A549 (cell line): ENCODE measurements at regions not wholly inside any gene's neighbourhood (a gene's known extent, or its start where the extent isn't known, plus 50 kb on each side); places are given as distances from the start of the nearest gene placed in this dataset.

Source experiments
- ATAC-seq, 2 experiments: fragments of 200-7000 bp in 1 of 2; fragments of >200 bp in 1 of 2; cut with Nextera tagmentation in 1 of 2; cut with Tn5 transposase in 1 of 2; 3 replicates each; pipeline versions ENCODE4 v1.8.0 to v1.9.1; 2018 to 2020; ENCODE audit warnings: mild to moderate bottlenecking in 1 of 2, moderate library complexity in 1 of 2
- CTCF ChIA-PET: fragments of 300-600 bp; sonication (Branson Sonifier 250); formaldehyde crosslinking; extraction: SDS; loops from one replicate; lab custom pipeline; 2021; ENCODE audit warnings: antibody characterized with exemption, inconsistent platforms; lab: Yijun Ruan, JAX
- POLR2A ChIA-PET: fragments of 350-600 bp; formaldehyde crosslinking; extraction: SDS; loops from one replicate; lab custom pipeline; 2021; ENCODE audit warnings: antibody characterized with exemption, inconsistent platforms; lab: Yijun Ruan, JAX
- DNase-seq, 2 experiments: peaks; one replicate each; pipeline versions ENCODE4 v3.0.0 to v3.0.0-alpha.2; 2011 to 2016; ENCODE audit warnings: low read depth in 1 of 2, low spot score in 1 of 2
- FAIRE-seq: peaks from 2 replicates; lab custom pipeline; 2011; peaks lifted over from hg19 to GRCh38; lab: Jason Lieb, UNC
- H3K27ac ChIP-seq, 2 experiments: fragments of >200 bp; sonication (Bioruptor Twin); formaldehyde crosslinking; 3 replicates each; pipeline ENCODE4 v1.5.1; 2016 to 2017
- H3K4me1 ChIP-seq: fragments of >200 bp; sonication (Bioruptor Twin); formaldehyde crosslinking; 3 replicates; pipeline ENCODE4 v1.6.1; 2016
- H3K4me2 ChIP-seq: fragments of >200 bp; sonication (Bioruptor Twin); formaldehyde crosslinking; 3 replicates; pipeline ENCODE4 v1.6.1; 2016
- H3K4me3 ChIP-seq: fragments of >200 bp; sonication (Bioruptor Twin); formaldehyde crosslinking; 3 replicates; pipeline ENCODE4 v1.5.1; 2016
- H3K9me3 ChIP-seq: fragments of >200 bp; sonication (Bioruptor Twin); formaldehyde crosslinking; 3 replicates; pipeline ENCODE4 v1.6.1; 2016
- BHLHE40 ChIP-seq: IDR thresholded peaks from 2 replicates; pipeline ENCODE4 v1.6.1; 2012; ENCODE audit warnings: low read depth, low read length, inconsistent platforms
- CBX2 ChIP-seq: fragments of 200-600 bp; sonication (generic); IDR thresholded peaks from 2 replicates; pipeline ENCODE4 v1.6.1; 2016; ENCODE audit warnings: low read depth, mild to moderate bottlenecking, borderline replicate concordance
- CBX8 ChIP-seq: fragments of 200-600 bp; sonication (generic); IDR thresholded peaks from 2 replicates; pipeline ENCODE4 v1.6.1; 2016
- CEBPB ChIP-seq, 2 experiments: fragments of >200 bp in 1 of 2; sonication (Bioruptor Twin) in 1 of 2; formaldehyde crosslinking in 1 of 2; IDR thresholded peaks; 2 replicates each; pipeline ENCODE4 v1.6.1; 2012 to 2016
- CHD2 ChIP-seq: fragments of 150-350 bp; IDR thresholded peaks from 2 replicates; pipeline ENCODE4 v1.6.1; 2014; ENCODE audit warnings: low read length; ENCODE audit not compliant: partially characterized antibody
- CTCF ChIP-seq: fragments of >200 bp; sonication (Bioruptor Twin); formaldehyde crosslinking; IDR thresholded peaks from 3 replicates; pipeline ENCODE4 v1.5.1; 2016
- EHF ChIP-seq: fragments of 250-450 bp; sonication (Bioruptor Pico); IDR thresholded peaks from 2 replicates; pipeline ENCODE4 v1.5.0; 2020; ENCODE audit warnings: mild to moderate bottlenecking
- EHMT2 ChIP-seq: fragments of 200-600 bp; sonication (generic); IDR thresholded peaks from 2 replicates; pipeline ENCODE4 v1.6.1; 2016; ENCODE audit warnings: antibody characterized with exemption, low read depth, mild to moderate bottlenecking, moderate library complexity
- EP300 ChIP-seq, 2 experiments: fragments of >200 bp; sonication (Bioruptor Twin); formaldehyde crosslinking; IDR thresholded peaks; 2 replicates in 1 of 2; 3 replicates in 1 of 2; pipeline ENCODE4 v1.6.1; 2016 to 2017
- ESRRA ChIP-seq: fragments of 150-350 bp; IDR thresholded peaks from 2 replicates; pipeline ENCODE4 v1.6.1; 2014; ENCODE audit warnings: mild to moderate bottlenecking, low read length, borderline replicate concordance
- FOXS1 ChIP-seq: fragments of 250-450 bp; sonication (Bioruptor Pico); IDR thresholded peaks from 2 replicates; pipeline ENCODE4 v1.5.0; 2020; ENCODE audit warnings: mild to moderate bottlenecking, moderate library complexity
- HDAC2 ChIP-seq: fragments of 200-600 bp; sonication (generic); IDR thresholded peaks from 2 replicates; pipeline ENCODE4 v1.6.1; 2016
- HMGXB4 ChIP-seq: fragments of 250-450 bp; sonication (Bioruptor Pico); IDR thresholded peaks from 2 replicates; pipeline ENCODE4 v1.5.0; 2021; ENCODE audit warnings: mild to moderate bottlenecking, moderate library complexity, borderline replicate concordance
- HOXA7 ChIP-seq: fragments of 250-450 bp; sonication (Bioruptor Pico); IDR thresholded peaks from 2 replicates; pipeline ENCODE4 v1.5.0; 2020; ENCODE audit warnings: mild to moderate bottlenecking, moderate library complexity
- JUN ChIP-seq, 2 experiments: fragments of >200 bp; sonication (Bioruptor Twin); formaldehyde crosslinking; IDR thresholded peaks; 2 replicates in 1 of 2; 3 replicates in 1 of 2; pipeline ENCODE4 v1.6.1; 2016 to 2017
- MAFK ChIP-seq: fragments of 450-650 bp; IDR thresholded peaks from 2 replicates; pipeline ENCODE4 v1.6.1; 2014; ENCODE audit not compliant: partially characterized antibody
- NFE2L2 ChIP-seq: fragments of 150-350 bp; conservative IDR thresholded peaks from 2 replicates; pipeline ENCODE4 v1.6.1; 2014; ENCODE audit warnings: low read length
- POLR2A ChIP-seq: IDR thresholded peaks from 2 replicates; pipeline ENCODE4 v1.6.1; 2012; ENCODE audit warnings: mild to moderate bottlenecking, low read length
- RAD21 ChIP-seq, 2 experiments: fragments of >200 bp in 1 of 2; sonication (Bioruptor Twin) in 1 of 2; formaldehyde crosslinking in 1 of 2; IDR thresholded peaks in 1 of 2; conservative IDR thresholded peaks in 1 of 2; 2 replicates in 1 of 2; 3 replicates in 1 of 2; pipeline ENCODE4 v1.6.1; 2012 to 2018; ENCODE audit warnings: inconsistent platforms in 1 of 2
- RNF2 ChIP-seq: fragments of 200-600 bp; sonication (generic); IDR thresholded peaks from 2 replicates; pipeline ENCODE4 v1.6.1; 2016; ENCODE audit warnings: low read depth, mild to moderate bottlenecking, antibody characterized with exemption, moderate library complexity, borderline replicate concordance
- SREBF2 ChIP-seq: fragments of 450-650 bp; IDR thresholded peaks from 2 replicates; pipeline ENCODE4 v1.6.1; 2014; ENCODE audit warnings: mild to moderate bottlenecking, moderate library complexity
- WGBS: methylation state at CpG from one replicate; pipeline ENCODE4 v1.1.6; 2017; ENCODE audit errors: missing lambda C conversion rate; 5-methylcytosine and 5-hydroxymethylcytosine counted together
- TF ChIP-seq, protein P1 (sequence below): fragments of >200 bp; sonication (Bioruptor Twin); formaldehyde crosslinking; IDR thresholded peaks from 2 replicates; pipeline ENCODE4 v1.6.1; 2016
- TF ChIP-seq, protein P2 (sequence below): IDR thresholded peaks from 2 replicates; pipeline ENCODE4 v1.6.1; 2012

- ChIA-PET CTCF (no interaction called here), POLR2A (no interaction called here)
- Histone ChIP-seq H3K9me3 (no peaks in the 10 kb centered on the region), H3K4me2 (no peak overlapping the region), H3K4me3 (no peak overlapping the region), H3K27ac (no peak overlapping the region), H3K4me1 (no peaks in the 10 kb centered on the region)
- TF ChIP-seq BHLHE40 (no peak), RAD21 (conservative IDR thresholded peaks at IDR 0.05 in 1 of 2, IDR thresholded peaks at IDR 0.05 in 1 of 2) (no peak), CBX2 (no peak)
- TF ChIP-seq, protein P1, sequence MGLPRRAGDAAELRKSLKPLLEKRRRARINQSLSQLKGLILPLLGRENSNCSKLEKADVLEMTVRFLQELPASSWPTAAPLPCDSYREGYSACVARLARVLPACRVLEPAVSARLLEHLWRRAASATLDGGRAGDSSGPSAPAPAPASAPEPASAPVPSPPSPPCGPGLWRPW = no peak
- FAIRE-seq (no peak), DNase-seq (no peak), ATAC-seq (no peak)
- WGBS = 0% methylated on average over 3 of the region's 3 CpGs
These were observed 276.7 kb upstream of the API5 start for GRCh38 chr11:43035086-43035485.

DNA sequence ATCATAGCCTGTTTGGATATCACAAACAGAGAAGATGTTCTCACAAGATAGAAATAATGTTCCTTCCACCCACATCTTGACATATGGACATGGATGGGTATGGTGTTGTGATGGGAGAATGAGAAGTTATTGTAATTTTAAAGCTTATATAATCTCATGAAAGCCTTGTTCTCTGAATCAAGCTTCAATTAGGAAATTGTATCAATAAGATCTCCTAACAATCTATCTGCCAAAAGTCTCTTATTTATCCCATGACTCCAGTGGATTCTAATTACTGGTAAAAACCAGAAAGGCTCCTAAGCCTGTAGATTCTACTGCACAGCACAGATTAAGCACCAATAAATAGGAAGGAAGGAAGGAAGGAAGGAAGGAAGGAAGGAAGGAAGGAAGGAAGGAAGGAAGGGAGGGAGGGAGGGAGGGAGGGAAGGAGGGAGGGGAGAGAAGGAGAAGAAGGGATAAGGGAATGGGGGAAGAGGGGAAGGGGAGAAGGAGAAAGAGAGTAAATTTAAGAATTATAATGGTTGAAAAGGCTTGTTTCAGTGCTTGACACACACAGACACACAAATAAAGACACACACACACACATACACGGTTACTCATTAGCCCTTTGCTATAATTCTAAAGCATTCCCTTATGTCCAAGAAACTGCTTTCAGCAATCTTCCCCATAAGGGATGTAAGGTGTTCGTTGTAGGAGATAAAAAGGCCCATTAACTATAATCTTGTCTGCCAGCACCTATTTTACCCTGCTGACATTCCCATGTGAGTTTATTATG is 258.0 kb upstream of the API5 start:
- H3K27ac ChIP-seq = no peak overlapping the region
- POLR2A ChIA-PET = no interaction called here
- H3K4me1 ChIP-seq = no peaks in the 10 kb centered on the region
- no peak for ATAC-seq
- no peak for DNase-seq
- CTCF ChIA-PET = no interaction called here
- FAIRE-seq = no peak
- TF ChIP-seq, protein P2, sequence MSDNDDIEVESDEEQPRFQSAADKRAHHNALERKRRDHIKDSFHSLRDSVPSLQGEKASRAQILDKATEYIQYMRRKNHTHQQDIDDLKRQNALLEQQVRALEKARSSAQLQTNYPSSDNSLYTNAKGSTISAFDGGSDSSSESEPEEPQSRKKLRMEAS = no peak
- TF ChIP-seq MAFK = no peak
- TF ChIP-seq SREBF2 = no peak
- TF ChIP-seq BHLHE40 = no peak
- no peak for TF ChIP-seq HOXA7
- TF ChIP-seq RAD21 (conservative IDR thresholded peaks at IDR 0.05 in 1 of 2, IDR thresholded peaks at IDR 0.05 in 1 of 2) = no peak
- TF ChIP-seq NFE2L2 = no peak
- TF ChIP-seq CBX8 = no peak
- TF ChIP-seq EHF (CRISPR knock-in tag) = no peak
- no peak for TF ChIP-seq CTCF
- no peak for TF ChIP-seq JUN (IDR thresholded peaks at IDR 0.05)
- TF ChIP-seq, all 56 proteins: peak for 0
- WGBS = 2% methylated on average over 2 of the region's 2 CpGs
- no peak overlapping the region for H3K4me2 ChIP-seq
- H3K4me3 ChIP-seq = no peak overlapping the region
- no peaks in the 10 kb centered on the region for H3K9me3 ChIP-seq

DNA sequence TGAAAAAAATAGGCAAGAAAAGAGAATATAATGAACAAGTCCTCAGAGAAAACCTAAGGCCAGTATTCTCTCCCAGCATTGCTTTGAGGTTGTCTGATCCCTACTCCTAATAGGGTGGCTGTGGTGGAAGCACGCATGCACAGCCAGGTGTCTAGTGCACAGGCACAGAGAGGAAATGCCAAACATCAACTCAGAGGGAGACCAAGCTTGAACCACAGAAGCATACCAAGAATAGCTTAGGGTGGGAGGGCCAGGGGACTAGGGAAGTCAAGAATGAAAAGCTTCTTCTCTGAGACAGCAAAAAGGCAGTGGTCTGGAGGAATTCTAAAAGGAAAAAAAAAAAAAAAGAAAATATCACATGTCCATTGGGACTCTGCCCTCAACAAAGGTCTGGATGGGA is 244.1 kb upstream of the API5 start:
- no peak for ATAC-seq
- Histone ChIP-seq H3K27ac (no peak overlapping the region), H3K4me3 (no peak overlapping the region), H3K4me1 (no peaks in the 10 kb centered on the region), H3K4me2 (no peak overlapping the region), H3K9me3 (no peaks in the 10 kb centered on the region; the same call in 2 of the 3 replicates)
- no peak for FAIRE-seq
- WGBS = 0% methylated on average over 1 of the region's 1 CpG
- no peak for TF ChIP-seq ESRRA
- TF ChIP-seq CEBPB (IDR thresholded peaks at IDR 0.05) = no peak
- TF ChIP-seq HMGXB4 = no peak
- TF ChIP-seq EP300 (IDR thresholded peaks at IDR 0.05) = no peak
- no peak for TF ChIP-seq EHMT2
- no peak for TF ChIP-seq RNF2
- TF ChIP-seq FOXS1 (CRISPR knock-in tag) = no peak
- no peak for TF ChIP-seq CHD2
- TF ChIP-seq, protein P1 = no peak
- TF ChIP-seq POLR2A = no peak
- TF ChIP-seq HDAC2 = no peak
- POLR2A ChIA-PET = no interaction called here
- DNase-seq = no peak
- CTCF ChIA-PET = no interaction called here
